Kidney (tissue), 13 donors: ENCODE measurements at regions not wholly inside any gene's neighbourhood (a gene's known extent, or its start where the extent isn't known, plus 50 kb on each side); places are given as distances from the start of the nearest gene placed in this dataset.

ENCODE experiments used
- DNase-seq, 5 donors: peaks; one replicate each; pipeline ENCODE4 v3.0.0-alpha.2; 2013 to 2020
- FAIRE-seq: peaks from 2 replicates; lab custom pipeline; 2012; peaks lifted over from hg19 to GRCh38; lab: Jason Lieb, UNC
- H3K27ac ChIP-seq, 2 donors: one replicate each; pipeline ENCODE4 v1.7.0; 2013; ENCODE audit warnings: low read depth in 2 of 2, low read length in 2 of 2, inconsistent platforms in 1 of 2
- H3K27me3 ChIP-seq: one replicate; pipeline ENCODE4 v1.7.1; 2013; ENCODE audit warnings: low read length, inconsistent platforms; ENCODE audit not compliant: control insufficient read depth, insufficient read depth
- H3K36me3 ChIP-seq, 3 donors: one replicate each; pipeline versions ENCODE4 v1.7.0 to v1.7.1; 2013; ENCODE audit warnings: low read length in 3 of 3, control low read depth in 1 of 3, inconsistent platforms in 1 of 3; ENCODE audit not compliant: insufficient read depth in 3 of 3, control insufficient read depth in 2 of 3
- H3K4me1 ChIP-seq, 3 donors: one replicate each; pipeline versions ENCODE4 v1.7.0 to v1.7.1; 2013; ENCODE audit warnings: low read length in 3 of 3, inconsistent platforms in 1 of 3, low read depth in 1 of 3; ENCODE audit not compliant: control insufficient read depth in 2 of 3, insufficient read depth in 2 of 3
- H3K4me3 ChIP-seq, 3 donors: one replicate each; pipeline versions ENCODE4 v1.7.0 to v1.8.1; 2013; ENCODE audit warnings: low read length in 3 of 3, control low read depth in 1 of 3, inconsistent platforms in 1 of 3
- H3K9ac ChIP-seq, 3 donors: one replicate each; pipeline versions ENCODE4 v1.7.0 to v1.7.1; 2013; ENCODE audit warnings: low read length in 3 of 3, control low read depth in 1 of 3, inconsistent platforms in 1 of 3
- H3K9me3 ChIP-seq, 3 donors: one replicate each; pipeline versions ENCODE4 v1.7.0 to v1.7.1; 2013; ENCODE audit warnings: low read length in 3 of 3, control low read depth in 1 of 3, inconsistent platforms in 1 of 3; ENCODE audit not compliant: control insufficient read depth in 2 of 3, insufficient read depth in 1 of 3
- CTCF ChIP-seq: IDR thresholded peaks from 3 replicates; pipeline ENCODE4 v1.5.1; 2012; ENCODE audit warnings: mild to moderate bottlenecking, moderate library complexity, borderline replicate concordance; ENCODE audit not compliant: insufficient read depth; ENCODE audit errors: extremely low read depth
- intact Hi-C: fragments of 100-400 bp; cut with DNase I; formaldehyde crosslinking; loops from one replicate; pipeline ENCODE4 v1.11.1; 2022
- donor health status: control.
- donor health status: control.
- donor health status: control.
- donor health status: control.
- donor health status: control.
- donor health status: DM: yes; HTN: yes; CAD: no.
- donor health status: Normal renal cell carcinoma (clear cell type).

GRCh38 chr1:87182611-87183010 lies 146.1 kb upstream of the LMO4 start:
- DNase-seq (peak in 3 of 5 donors; percentile 21 to 57 (median 54)), FAIRE-seq (no peak)
- Histone ChIP-seq H3K27ac (no peak overlapping the region), H3K36me3 (no peaks in the 10 kb centered on the region), H3K9ac (no peak overlapping the region), H3K9me3 (no peaks in the 10 kb centered on the region), H3K4me1 (no peaks in the 10 kb centered on the region), H3K27me3 (no peaks in the 10 kb centered on the region), H3K4me3 (no peak overlapping the region)
- intact Hi-C loops, result no loop called here
- TF ChIP-seq CTCF, result no peak

GRCh38 chr1:87185077-87185476 lies 143.6 kb upstream of the LMO4 start:
- DNase-seq (no peak), FAIRE-seq (no peak)
- H3K9ac ChIP-seq, result no peak overlapping the region
- no peak overlapping the region for H3K4me3 ChIP-seq
- H3K4me1 ChIP-seq, result no peaks in the 10 kb centered on the region
- H3K27ac ChIP-seq, result no peak overlapping the region
- no peak for TF ChIP-seq CTCF
- no peaks in the 10 kb centered on the region for H3K9me3 ChIP-seq
- no peaks in the 10 kb centered on the region for H3K36me3 ChIP-seq
- intact Hi-C loops, result no loop called here
- no peaks in the 10 kb centered on the region for H3K27me3 ChIP-seq

GRCh38 chr1:87186346-87186745 lies 142.3 kb upstream of the LMO4 start:
- H3K4me1 ChIP-seq, result no peaks in the 10 kb centered on the region
- no peak for DNase-seq
- TF ChIP-seq CTCF, result no peak
- intact Hi-C loops, result no loop called here
- no peak overlapping the region for H3K27ac ChIP-seq
- no peak overlapping the region for H3K4me3 ChIP-seq
- no peaks in the 10 kb centered on the region for H3K9me3 ChIP-seq
- H3K27me3 ChIP-seq, result no peaks in the 10 kb centered on the region
- no peak for FAIRE-seq
- H3K36me3 ChIP-seq, result no peaks in the 10 kb centered on the region
- no peak overlapping the region for H3K9ac ChIP-seq

- TF ChIP-seq CTCF, result no peak
- DNase-seq, result no peak
- H3K4me1 ChIP-seq, result no peaks in the 10 kb centered on the region
- H3K4me3 ChIP-seq, result no peak overlapping the region
- H3K9ac ChIP-seq, result no peak overlapping the region
- no peak overlapping the region for H3K27ac ChIP-seq
- no peaks in the 10 kb centered on the region for H3K9me3 ChIP-seq
- H3K36me3 ChIP-seq, result no peaks in the 10 kb centered on the region
- intact Hi-C loops, result no loop called here
- H3K27me3 ChIP-seq, result no peaks in the 10 kb centered on the region
- FAIRE-seq, result no peak
Measured at GRCh38 chr1:87188640-87189039, 140.0 kb upstream of the LMO4 start.
